ENCODE measurements at regions not wholly inside any gene's neighbourhood (a gene's known extent, or its start where the extent isn't known, plus 50 kb on each side); places are given as distances from the start of the nearest gene placed in this dataset.

- H3K27me3 ChIP-seq (ENCODE audit: insufficient read depth, low read length) = no peaks in the 10 kb centered on the region
- no peak overlapping the region for H3K4me3 ChIP-seq (ENCODE audit: low read length)
- no peaks in the 10 kb centered on the region for H3K36me3 ChIP-seq (ENCODE audit: insufficient read depth, low read length)
- H3K27ac ChIP-seq (ENCODE audit: low read depth, low read length) = no peak overlapping the region
- H3K9ac ChIP-seq (ENCODE audit: low read depth, low read length) = no peak overlapping the region
- no peaks in the 10 kb centered on the region for H3K9me3 ChIP-seq (ENCODE audit: insufficient read depth, low read depth, low read length)
- no peaks in the 10 kb centered on the region for H3K4me1 ChIP-seq (ENCODE audit: insufficient read depth, low read length)
- WGBS = 97% methylated on average over 3 of the region's 4 CpGs
Observed at GRCh38 chr5:135279328-135279727, 119.7 kb downstream of the MACROH2A1 start.

- Histone ChIP-seq H3K4me3 (ENCODE audit: low read length) (no peak overlapping the region), H3K27me3 (ENCODE audit: insufficient read depth, low read length) (no peaks in the 10 kb centered on the region), H3K36me3 (ENCODE audit: insufficient read depth, low read length) (no peaks in the 10 kb centered on the region), H3K9ac (ENCODE audit: low read depth, low read length) (no peak overlapping the region), H3K27ac (ENCODE audit: low read depth, low read length) (no peak overlapping the region), H3K9me3 (ENCODE audit: insufficient read depth, low read depth, low read length) (no peaks in the 10 kb centered on the region), H3K4me1 (ENCODE audit: insufficient read depth, low read length) (no peaks in the 10 kb centered on the region)
- WGBS = 69% methylated on average over 6 of the region's 6 CpGs
Observed at GRCh38 chr5:135276151-135276550, 122.9 kb downstream of the MACROH2A1 start.

GRCh38 chr5:135273212-135273611 lies 125.8 kb downstream of the MACROH2A1 start:
- 96% methylated on average over 2 of the region's 2 CpGs for WGBS
- Histone ChIP-seq H3K27ac (ENCODE audit: low read depth, low read length) (no peak overlapping the region), H3K27me3 (ENCODE audit: insufficient read depth, low read length) (no peaks in the 10 kb centered on the region), H3K4me3 (ENCODE audit: low read length) (no peak overlapping the region), H3K4me1 (ENCODE audit: insufficient read depth, low read length) (no peaks in the 10 kb centered on the region), H3K9me3 (ENCODE audit: insufficient read depth, low read depth, low read length) (no peaks in the 10 kb centered on the region), H3K36me3 (ENCODE audit: insufficient read depth, low read length) (no peaks in the 10 kb centered on the region), H3K9ac (ENCODE audit: low read depth, low read length) (no peak overlapping the region)

GRCh38 chr5:135272311-135272805 lies 126.7 kb downstream of the MACROH2A1 start:
- Histone ChIP-seq H3K27me3 (ENCODE audit: insufficient read depth, low read length) (no peaks in the 10 kb centered on the region), H3K4me3 (ENCODE audit: low read length) (no peak overlapping the region), H3K9ac (ENCODE audit: low read depth, low read length) (no peak overlapping the region), H3K36me3 (ENCODE audit: insufficient read depth, low read length) (no peaks in the 10 kb centered on the region), H3K9me3 (ENCODE audit: insufficient read depth, low read depth, low read length) (no peaks in the 10 kb centered on the region), H3K4me1 (ENCODE audit: insufficient read depth, low read length) (no peaks in the 10 kb centered on the region), H3K27ac (ENCODE audit: low read depth, low read length) (no peak overlapping the region)
- WGBS = 91% methylated on average over 11 of the region's 11 CpGs

GRCh38 chr5:135271533-135272310 lies 127.3 kb downstream of the MACROH2A1 start:
- Histone ChIP-seq H3K9ac (ENCODE audit: low read depth, low read length) (no peak overlapping the region), H3K4me3 (ENCODE audit: low read length) (no peak overlapping the region), H3K9me3 (ENCODE audit: insufficient read depth, low read depth, low read length) (no peaks in the 10 kb centered on the region), H3K4me1 (ENCODE audit: insufficient read depth, low read length) (no peaks in the 10 kb centered on the region), H3K27ac (ENCODE audit: low read depth, low read length) (no peak overlapping the region), H3K36me3 (ENCODE audit: insufficient read depth, low read length) (no peaks in the 10 kb centered on the region), H3K27me3 (ENCODE audit: insufficient read depth, low read length) (no peaks in the 10 kb centered on the region)
- WGBS = 74% methylated on average over 14 of the region's 14 CpGs

- no peaks in the 10 kb centered on the region for H3K4me1 ChIP-seq (ENCODE audit: insufficient read depth, low read length)
- no peaks in the 10 kb centered on the region for H3K36me3 ChIP-seq (ENCODE audit: insufficient read depth, low read length)
- H3K9me3 ChIP-seq (ENCODE audit: insufficient read depth, low read depth, low read length) = no peaks in the 10 kb centered on the region
- no peak overlapping the region for H3K4me3 ChIP-seq (ENCODE audit: low read length)
- no peaks in the 10 kb centered on the region for H3K27me3 ChIP-seq (ENCODE audit: insufficient read depth, low read length)
- no peak overlapping the region for H3K9ac ChIP-seq (ENCODE audit: low read depth, low read length)
- no peak overlapping the region for H3K27ac ChIP-seq (ENCODE audit: low read depth, low read length)
- 88% methylated on average over 7 of the region's 7 CpGs for WGBS
Observed at GRCh38 chr5:135269931-135270421, 129.1 kb downstream of the MACROH2A1 start.

GRCh38 chr5:135269199-135269598 lies 129.8 kb downstream of the MACROH2A1 start:
- no peaks in the 10 kb centered on the region for H3K36me3 ChIP-seq (ENCODE audit: insufficient read depth, low read length)
- no peaks in the 10 kb centered on the region for H3K27me3 ChIP-seq (ENCODE audit: insufficient read depth, low read length)
- no peak overlapping the region for H3K27ac ChIP-seq (ENCODE audit: low read depth, low read length)
- WGBS = 89% methylated on average over 1 of the region's 2 CpGs
- H3K4me3 ChIP-seq (ENCODE audit: low read length) = no peak overlapping the region
- H3K9me3 ChIP-seq (ENCODE audit: insufficient read depth, low read depth, low read length) = no peaks in the 10 kb centered on the region
- H3K9ac ChIP-seq (ENCODE audit: low read depth, low read length) = no peak overlapping the region
- H3K4me1 ChIP-seq (ENCODE audit: insufficient read depth, low read length) = no peaks in the 10 kb centered on the region

- no peaks in the 10 kb centered on the region for H3K27me3 ChIP-seq (ENCODE audit: insufficient read depth, low read length)
- H3K9me3 ChIP-seq (ENCODE audit: insufficient read depth, low read depth, low read length) = peaks cover 3% of the 10 kb centered on the region; the same call in 1 of the 2 replicates
- no peak overlapping the region for H3K4me3 ChIP-seq (ENCODE audit: low read length)
- no peaks in the 10 kb centered on the region for H3K36me3 ChIP-seq (ENCODE audit: insufficient read depth, low read length)
- no peak overlapping the region for H3K9ac ChIP-seq (ENCODE audit: low read depth, low read length)
- WGBS = 88% methylated on average over 5 of the region's 5 CpGs
- no peak overlapping the region for H3K27ac ChIP-seq (ENCODE audit: low read depth, low read length)
- no peaks in the 10 kb centered on the region for H3K4me1 ChIP-seq (ENCODE audit: insufficient read depth, low read length)
Observed at GRCh38 chr5:135266975-135267374, 132.1 kb downstream of the MACROH2A1 start.

GRCh38 chr5:135266303-135266635 lies 132.8 kb downstream of the MACROH2A1 start:
- Histone ChIP-seq H3K27ac (ENCODE audit: low read depth, low read length) (no peak overlapping the region), H3K4me3 (ENCODE audit: low read length) (no peak overlapping the region), H3K27me3 (ENCODE audit: insufficient read depth, low read length) (no peaks in the 10 kb centered on the region), H3K4me1 (ENCODE audit: insufficient read depth, low read length) (no peaks in the 10 kb centered on the region), H3K9ac (ENCODE audit: low read depth, low read length) (no peak overlapping the region), H3K36me3 (ENCODE audit: insufficient read depth, low read length) (no peaks in the 10 kb centered on the region), H3K9me3 (ENCODE audit: insufficient read depth, low read depth, low read length) (peaks cover 6% of the 10 kb centered on the region; the same call in 1 of the 2 replicates)
- WGBS = 82% methylated on average over 6 of the region's 6 CpGs

- H3K9ac ChIP-seq (ENCODE audit: low read depth, low read length) = no peak overlapping the region
- peaks cover 8% of the 10 kb centered on the region; the same call in 1 of the 2 replicates for H3K9me3 ChIP-seq (ENCODE audit: insufficient read depth, low read depth, low read length)
- no peaks in the 10 kb centered on the region for H3K27me3 ChIP-seq (ENCODE audit: insufficient read depth, low read length)
- H3K27ac ChIP-seq (ENCODE audit: low read depth, low read length) = no peak overlapping the region
- 92% methylated on average over 12 of the region's 13 CpGs for WGBS
- no peaks in the 10 kb centered on the region for H3K4me1 ChIP-seq (ENCODE audit: insufficient read depth, low read length)
- H3K4me3 ChIP-seq (ENCODE audit: low read length) = no peak overlapping the region
- H3K36me3 ChIP-seq (ENCODE audit: insufficient read depth, low read length) = no peaks in the 10 kb centered on the region
Observed at GRCh38 chr5:135265497-135266302, 133.3 kb downstream of the MACROH2A1 start.
